Stimulated activated CD4-positive, alpha-beta T cell treated with anti-CD3 and anti-CD28 coated beads, Interleukin-4, amount 100 ng/mL, for 1 hour (primary cell): ENCODE measurements at regions not wholly inside any gene's neighbourhood (a gene's known extent, or its start where the extent isn't known, plus 50 kb on each side); places are given as distances from the start of the nearest gene placed in this dataset.
"Not testable (repeated sequence)": the region's sequence is repeated elsewhere in the genome, so short reads cannot be mapped to it uniquely, and the experiment has no call there.

Source experiments
- DNase-seq: peaks from one replicate; pipeline ENCODE4 v3.0.0-alpha.2; 2020

DNA sequence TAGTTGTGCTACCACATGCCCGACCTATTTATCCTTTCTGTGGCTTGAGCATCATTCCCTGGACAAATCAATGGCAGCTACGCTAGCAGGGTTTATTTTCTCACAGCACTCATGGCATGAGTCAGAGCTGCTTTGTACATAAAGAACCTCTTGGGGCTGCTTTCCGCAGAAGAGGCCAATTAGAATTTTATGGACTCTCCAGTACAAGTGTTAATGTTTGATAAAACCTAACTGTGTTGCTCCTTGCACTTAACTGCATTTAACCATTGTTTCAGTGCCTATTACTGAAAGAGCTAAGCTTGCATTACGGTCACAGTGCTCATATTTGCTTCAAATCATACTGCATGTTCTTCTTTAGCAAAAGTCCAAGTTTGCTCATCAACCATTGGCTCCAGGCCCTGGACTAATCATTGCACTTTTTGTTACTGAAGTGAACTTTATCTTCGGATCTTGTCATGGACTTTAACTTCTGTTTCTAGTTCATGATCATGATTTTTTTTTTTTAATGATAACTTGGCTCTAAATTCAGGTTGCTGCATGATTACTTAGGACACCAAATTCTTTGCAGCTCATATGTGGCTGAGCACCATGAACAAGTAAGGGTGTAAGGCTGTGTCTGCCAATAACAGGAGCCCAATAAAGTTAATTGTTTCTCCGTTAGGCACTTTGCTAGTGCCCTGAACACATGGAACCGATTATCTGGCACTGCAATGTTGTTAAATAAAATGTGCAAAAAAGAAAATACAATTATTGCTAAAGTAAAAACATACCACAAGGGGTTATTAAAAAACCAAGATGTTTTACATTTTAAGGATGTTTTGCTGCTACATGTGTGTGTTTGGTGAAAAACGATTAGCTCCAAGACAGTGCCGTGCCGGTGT lies 492.2 kb downstream of the KCNJ2 start:
- DNase-seq, result no peak

DNA sequence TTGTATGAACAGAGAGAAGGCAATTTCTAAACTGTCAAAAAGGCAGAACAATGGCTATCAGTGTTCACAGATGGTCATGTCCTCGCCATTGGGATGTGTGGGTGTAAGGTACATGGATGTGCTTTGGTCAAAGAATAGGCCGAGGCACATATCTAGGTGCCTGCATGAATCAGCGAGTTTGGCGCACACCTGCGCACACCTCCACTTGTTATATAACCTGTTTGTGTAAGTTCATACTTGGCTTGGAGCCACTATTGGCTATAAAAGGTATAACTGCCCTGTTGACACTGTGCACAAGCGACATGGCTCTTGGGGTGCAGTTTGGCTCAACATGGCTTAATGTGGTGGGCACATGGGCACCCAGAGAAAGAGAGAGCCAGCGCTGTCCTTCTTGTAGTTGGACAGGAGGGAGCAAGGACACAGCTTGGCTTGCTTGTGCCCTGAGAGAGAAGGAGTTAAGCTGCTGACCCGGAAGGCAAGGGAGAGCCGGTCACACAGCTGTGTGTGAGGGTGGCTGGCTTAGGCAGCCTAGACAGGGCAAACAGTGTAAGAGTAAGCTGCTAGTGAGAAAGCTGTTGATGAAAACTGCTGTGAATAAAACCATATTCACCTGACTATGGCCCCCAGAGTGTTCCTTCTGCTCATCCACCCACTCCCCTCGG lies 499.1 kb downstream of the KCNJ2 start:
- no peak for DNase-seq

DNA sequence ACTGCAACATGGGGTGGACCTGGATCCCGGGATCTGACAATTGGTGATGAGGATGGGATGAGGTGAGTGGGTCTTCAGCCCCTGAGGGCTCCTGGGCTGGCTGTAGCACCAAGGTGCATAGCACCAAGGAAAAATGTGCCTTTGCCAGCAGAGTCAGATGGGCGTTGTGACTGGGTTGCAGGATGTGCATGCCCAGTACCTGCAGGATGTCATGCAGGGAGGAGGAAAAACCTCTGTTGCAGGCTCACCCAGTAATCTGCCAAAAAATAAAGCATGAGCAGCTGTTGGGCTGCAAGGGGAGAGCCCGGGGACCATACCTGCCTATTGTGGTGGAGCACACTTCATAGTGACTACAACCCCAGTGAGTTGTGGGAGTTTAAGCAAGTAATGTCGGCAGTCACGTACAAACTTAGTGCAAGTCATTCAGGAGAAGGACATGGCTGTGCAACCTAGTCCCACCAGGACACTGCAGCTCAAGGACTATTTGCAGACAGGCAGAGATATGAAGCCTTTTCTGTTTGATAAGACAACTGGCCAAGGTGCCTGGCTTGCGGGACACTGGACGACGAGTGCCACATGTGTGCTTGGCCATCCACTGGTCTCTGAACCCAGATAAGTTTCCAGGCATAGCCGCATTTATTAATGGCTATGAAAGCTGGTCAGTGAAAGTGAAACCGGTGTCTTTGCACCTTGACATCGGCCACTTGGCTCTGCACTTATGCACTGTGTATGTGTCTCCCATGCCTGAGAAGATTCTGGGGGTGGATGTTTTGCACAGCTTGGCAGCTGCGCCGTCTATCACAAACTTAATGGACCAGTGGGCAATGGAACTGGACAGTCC lies 499.8 kb downstream of the KCNJ2 start:
- DNase-seq, result no peak

DNA sequence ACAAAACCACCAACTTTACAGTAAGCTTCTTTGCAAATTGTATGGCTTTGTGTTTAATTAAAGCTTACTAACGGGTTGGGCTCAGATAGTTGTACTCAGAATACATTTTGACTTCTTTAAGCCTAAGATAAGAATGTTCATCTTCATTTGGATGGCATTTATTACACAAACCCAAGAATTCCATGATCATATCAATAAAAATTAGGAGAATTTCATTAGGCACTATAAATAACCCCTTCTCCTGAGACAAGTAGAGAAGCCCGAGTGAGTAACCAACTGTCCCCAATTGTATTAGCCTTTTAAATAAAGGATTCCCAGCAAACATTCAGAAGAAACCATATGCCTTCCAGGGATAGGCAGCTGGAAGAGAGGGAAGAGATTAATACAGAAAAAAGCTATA lies 504.7 kb downstream of the KCNJ2 start:
- DNase-seq, result no peak

DNA sequence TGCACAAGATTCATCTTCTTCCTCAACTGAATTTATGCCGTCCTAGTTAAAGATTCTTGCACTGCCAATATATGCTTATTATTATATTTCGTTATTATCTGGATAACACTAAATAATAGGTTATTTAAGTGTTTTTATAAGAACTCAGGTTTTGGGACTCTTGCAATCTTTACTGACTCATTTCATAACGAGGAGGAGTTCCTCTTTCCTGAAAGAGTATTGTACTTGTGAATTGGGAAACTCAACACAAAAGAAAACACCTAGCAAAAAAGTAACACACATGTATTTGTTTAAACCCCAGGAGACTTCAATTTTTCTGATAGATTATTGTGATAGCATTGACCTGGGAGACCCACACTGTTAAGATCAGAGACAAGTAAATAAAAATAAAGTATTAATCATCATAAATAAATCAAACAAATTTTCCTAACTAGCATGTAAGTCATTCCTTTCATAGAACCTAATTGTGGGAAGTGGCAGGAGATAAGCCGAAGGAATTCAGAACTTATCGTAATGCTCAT lies 505.8 kb downstream of the KCNJ2 start:
- no peak for DNase-seq

DNA sequence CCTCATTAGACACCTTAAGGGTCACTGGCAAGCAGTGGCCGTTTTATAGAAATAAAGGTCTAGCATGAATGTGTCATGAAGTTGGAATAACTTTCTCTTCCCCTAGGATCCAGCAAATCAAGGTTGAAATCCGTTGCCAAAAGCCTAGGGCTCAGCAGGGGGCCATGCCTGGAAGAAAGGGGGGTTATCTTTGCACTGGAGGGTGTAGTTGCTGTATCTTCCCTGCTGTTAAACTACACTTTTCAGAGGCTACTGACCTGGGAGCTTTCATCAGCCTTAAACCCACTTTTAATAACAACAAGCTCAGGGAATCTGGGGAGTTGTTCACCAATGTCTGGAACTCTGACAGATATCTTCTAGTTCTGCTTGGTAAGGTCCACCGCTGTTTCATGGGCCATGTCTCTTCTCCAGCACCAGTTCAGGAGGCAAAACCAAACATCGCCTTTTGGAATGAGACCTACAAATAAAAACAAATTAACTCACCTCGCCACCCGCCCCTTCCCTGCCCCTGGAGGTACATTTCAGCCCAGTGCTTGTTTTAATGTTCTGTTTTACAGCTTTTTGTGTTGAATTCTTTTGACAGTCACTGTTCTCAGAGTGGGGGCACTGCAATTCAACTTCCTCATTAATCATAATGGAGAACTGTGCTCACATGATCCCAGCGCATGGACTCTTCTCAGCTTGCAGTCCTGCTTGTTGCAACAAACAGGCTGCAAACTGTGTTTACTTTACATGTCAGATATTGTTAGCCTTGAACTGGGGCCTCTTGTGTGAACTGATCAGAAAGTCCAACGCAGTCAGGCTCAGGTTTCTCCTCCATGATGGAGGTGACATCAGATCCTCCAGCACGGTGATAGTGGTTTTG lies 508.7 kb downstream of the KCNJ2 start:
- DNase-seq, result no peak

DNA sequence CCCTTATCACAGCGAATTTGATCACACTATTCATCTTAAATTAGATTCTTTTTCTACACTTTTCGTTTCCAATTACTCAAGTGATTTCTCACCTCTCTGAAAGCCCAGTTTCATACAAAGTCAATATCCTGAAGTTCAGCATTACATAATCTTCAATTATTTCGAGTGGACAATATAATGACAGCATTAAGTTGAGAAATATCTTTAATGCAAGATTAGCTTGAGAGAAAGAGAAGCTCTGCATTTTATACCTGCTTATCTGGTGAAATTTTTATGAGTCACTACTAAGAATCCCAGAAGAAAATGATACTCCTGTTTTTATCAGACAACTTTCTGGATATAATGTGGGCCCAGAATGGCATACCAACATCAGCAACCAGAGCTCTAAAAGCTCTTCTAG lies 509.6 kb downstream of the KCNJ2 start:
- no peak for DNase-seq

DNA sequence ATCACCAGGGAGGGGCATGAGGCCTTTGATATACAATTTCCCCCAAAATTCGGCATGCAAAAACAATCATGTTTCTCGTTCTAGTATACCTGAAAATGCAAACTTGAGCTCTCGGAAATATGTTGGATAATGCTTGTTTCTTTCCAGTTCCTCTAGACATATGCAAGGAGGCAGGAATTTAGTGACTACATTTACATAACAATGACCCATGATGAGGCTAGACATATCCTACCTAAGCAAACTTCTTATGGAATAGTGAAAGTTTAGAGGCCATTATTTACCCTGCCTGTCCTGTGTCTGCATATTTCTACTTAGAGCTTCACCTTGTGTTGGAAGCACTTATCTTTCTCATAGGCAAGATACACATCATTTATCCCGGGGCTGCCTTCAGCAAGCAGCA lies 514.6 kb downstream of the KCNJ2 start:
- DNase-seq, result no peak

DNA sequence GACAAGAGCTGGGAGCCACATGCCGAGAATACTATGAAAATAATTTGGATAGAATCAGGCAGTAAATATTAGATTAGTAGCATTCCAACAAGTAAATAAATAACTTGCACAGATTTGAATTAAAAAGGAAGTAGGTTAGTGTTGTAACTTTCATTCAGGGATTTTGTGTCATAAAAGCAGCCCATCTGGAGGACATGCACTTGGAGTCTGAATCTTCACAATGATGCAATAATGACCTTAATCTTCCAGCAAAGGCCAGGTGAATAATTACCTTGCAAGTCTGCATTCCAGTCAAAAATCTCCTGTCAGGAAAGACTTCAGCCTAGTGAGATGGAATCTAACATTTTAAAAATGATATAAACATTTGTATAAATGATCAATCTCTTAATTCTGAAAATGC lies 518.1 kb downstream of the KCNJ2 start:
- no peak for DNase-seq

DNA sequence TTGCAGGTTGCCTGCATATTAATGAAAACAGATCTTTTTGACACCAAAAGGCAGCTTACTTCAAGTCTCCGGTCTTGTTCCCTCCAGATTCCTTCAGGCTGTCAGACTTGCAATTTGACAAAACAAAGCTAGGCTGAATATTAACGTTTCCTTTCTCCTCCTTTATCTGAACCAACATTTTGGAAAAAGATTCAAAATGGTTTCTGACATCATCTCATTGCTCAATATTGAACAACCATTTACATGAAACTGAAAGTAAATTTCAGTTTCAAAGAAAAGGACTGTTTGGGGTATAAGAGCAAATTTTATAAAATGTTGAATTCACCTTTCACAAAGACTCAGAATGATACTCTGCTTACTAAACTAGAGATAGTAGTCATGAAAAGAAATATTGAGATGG lies 521.8 kb downstream of the KCNJ2 start:
- no peak for DNase-seq

DNA sequence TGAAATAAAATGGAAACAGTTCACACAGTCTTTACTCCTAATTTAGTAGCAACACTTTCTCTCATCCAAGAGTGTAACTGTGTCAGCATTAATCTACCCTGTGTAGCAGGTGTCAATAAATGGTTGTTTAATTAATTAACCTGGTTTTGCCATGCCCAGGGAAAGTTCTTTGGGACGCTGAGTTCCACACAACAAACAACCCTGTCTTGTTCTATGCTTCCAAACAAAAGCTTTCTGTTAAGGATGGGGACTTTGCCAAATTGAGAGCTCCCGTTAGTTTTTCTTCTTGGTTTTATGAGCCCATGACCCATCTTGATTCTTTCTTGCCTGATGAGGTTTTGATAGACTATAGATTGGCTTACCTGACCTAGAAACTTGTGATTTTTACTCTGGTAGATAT lies 530.1 kb downstream of the KCNJ2 start:
- DNase-seq, result no peak

DNA sequence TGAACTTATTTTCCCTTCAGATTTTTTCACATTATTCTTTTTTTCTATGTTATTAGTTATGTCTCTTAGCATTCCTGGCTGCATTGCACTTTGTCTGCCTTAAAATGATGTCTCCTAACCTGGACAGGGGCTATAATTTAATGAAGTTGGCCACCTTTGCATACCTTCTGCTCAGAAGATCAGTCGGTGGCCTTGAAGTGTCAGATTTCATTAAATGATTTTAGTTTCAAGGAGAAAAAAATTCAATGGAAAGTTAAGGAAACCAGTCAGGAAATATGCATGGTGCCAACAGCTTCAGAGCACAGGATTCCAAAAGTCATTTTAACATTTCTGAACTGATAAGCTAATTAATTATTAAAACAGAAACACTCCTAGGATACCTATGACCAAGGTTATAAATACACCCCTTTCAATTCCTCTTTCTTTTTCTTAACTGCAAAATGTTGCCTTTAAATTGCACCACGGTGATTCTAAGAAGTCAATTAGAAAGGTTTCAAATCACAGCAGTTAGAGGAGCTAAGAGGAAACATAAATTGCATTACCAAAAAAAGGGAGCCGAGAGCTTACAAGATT lies 533.4 kb downstream of the KCNJ2 start:
- DNase-seq, result no peak

DNA sequence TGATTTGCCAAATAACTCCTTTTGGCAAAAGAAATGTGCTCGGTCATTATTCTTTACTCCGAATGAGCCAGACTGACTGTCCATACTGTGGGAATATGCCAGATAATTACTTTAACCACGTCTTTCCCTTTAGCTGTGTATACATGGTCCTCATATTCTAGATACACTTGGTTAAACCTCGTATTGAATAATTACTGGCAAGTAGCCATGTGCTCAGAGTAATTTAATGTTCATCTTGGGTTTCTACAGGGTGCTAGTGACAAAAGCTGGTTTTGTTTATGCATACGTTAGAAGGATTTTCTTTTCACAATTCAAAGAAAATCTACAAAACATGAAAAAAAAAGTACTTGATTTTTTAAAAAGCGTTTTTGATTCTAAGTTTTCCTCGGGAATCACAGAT lies 540.3 kb downstream of the KCNJ2 start:
- no peak for DNase-seq

DNA sequence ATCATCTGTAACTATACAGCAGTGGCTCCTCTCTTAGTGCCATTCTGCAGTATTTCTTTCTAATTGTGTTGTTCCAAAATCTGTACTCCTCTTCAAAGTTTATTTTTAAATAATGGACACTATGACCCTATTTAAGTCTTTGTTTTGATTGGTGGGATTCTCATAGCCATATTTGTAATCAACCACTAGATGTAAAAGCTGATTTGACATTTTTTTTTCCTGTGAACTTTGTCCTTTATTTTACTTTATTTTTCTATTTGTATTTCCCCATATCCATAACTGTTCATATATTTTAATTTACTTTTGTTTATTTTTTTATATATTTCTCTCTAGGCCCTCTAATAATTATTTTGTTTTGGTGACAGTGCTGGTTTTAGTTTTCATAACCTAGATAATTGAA lies 544.4 kb downstream of the KCNJ2 start:
- no peak for DNase-seq

DNA sequence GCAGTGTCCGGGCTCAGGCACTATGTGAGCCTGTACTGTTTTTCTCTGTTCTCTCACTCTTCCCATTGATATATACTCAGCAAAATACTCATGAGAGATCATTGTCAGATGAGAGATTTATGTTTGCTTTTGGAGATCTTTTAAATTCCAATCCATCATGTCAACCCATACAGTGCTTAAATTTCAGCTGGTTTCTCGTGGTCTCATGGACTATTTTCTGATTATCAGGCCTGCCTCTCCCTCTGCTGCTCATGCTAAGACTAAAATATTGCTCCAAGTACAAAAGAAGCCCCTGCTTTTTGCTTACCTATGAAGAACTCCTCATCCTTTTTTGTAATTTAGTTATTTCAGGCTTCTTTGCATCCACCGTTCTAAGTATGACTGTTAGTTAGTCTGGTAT lies 547.2 kb downstream of the KCNJ2 start:
- DNase-seq, result no peak

DNA sequence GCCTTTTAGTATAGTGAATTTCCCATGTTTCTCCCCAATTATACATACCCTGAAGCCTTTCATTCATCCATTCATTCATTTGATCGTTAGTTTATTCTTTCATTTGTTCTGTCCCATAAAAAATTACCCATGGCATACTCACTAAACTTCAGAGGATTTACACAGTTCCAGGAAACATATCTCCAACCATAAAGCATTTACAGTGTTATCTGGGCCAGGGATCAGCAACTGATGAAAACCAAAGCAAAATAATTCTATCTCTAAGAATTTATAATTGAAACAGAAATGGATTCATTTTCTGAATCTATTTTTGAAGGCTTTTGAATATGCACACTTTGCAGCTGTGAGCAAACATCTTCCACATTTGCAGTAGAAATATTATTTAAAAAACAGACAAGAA lies 547.7 kb downstream of the KCNJ2 start:
- DNase-seq, result no peak

DNA sequence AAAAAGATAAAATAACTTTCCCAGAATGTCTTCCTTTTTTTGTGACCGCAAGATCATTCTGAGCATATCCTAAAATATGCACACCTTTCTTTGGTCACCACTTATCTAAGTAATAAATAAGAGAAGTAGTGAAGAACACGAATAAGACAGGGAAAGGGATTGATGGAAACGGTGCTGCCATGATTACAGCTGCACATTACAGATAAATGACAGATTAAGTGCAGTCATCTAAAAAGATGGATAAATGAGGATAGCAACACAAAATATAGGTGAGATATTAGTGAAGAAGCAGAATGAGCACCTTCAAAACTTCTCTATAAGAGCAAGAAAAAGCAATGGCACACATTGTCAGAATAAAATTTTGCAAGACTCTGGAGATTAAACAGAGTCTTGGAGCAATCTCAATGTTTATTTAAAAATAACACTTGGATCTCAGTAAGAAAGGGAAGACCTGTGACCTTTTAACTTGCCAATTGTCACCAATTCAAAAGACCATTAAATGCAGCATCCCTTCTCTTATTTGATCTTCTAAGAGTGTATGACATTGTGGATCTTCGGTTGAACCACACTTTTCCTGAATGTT lies 567.1 kb downstream of the KCNJ2 start:
- DNase-seq, result no peak

DNA sequence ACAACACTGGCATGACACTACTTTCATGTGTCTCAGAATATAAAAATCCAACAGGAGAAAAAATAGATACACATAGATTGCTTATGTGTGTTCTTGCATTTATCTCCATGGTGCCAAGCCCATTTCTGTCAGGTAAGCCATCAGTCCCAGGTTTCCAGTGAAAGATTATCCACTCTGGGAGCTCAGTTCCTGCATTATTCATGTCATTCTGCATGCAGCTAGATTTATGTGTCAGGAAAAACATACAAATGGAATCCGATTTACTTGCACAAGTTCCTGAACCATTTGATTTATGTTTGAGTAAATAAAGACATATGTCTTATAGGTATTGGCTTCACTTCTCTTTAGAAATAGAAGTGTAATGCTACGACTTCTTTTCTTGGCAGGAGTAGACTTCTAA lies 569.7 kb downstream of the KCNJ2 start:
- DNase-seq, result no peak

DNA sequence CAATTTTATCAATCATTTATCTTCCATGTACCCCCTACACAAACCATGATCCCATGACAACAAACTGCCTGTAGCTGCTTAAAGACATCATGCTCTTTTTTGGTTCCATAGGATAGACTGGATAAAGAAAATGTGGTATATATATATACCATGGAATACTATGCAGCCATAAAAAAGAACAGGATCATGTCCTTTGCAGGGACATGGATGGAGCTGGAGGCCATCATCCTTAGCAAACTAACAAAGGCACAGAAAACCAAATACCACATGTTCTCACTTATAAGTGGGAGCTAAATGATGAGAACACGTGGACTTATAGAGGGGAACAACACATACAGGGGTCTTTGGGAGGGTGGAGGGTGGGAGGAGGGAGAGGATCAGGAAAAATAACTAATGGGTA lies 577.2 kb downstream of the KCNJ2 start:
- DNase-seq, result not testable (repeated sequence)

DNA sequence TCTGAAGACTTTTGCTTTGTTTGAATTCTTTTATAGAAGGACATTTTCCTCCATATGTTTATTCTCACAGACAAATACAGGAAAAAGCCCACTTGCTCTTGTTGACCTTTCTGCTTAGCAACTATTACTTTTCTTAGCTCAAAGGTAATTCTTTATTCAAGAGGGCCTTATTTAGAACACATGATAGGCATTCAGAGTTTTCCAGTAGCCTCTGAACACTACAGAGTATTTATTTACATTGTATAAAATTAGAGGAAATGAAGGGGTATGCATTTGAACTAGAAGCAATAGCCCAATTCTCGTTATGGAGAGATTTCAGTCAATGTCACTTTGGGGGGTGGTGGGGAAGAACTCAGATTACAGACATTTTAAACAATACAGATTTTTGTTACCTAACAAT lies 581.7 kb downstream of the KCNJ2 start:
- no peak for DNase-seq

DNA sequence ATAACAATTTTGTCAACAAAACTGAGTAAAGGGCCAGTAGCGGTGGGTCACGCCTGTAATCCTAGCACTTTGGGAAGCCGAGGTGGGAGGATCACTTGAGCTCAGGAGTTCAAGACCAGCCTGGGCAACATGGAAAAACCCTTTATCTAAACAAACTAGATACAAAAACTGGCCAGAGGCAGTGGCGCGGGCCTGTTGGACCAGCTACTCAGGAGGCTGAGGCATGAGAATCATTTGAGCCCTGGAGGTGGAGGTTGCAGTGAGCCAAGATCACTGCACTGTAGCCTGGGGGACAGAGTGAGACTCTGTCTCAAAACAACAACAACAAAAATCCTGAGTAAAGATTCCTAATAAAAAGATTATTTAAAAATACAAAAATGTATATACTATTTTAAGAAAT lies 583.1 kb downstream of the KCNJ2 start:
- not testable (repeated sequence) for DNase-seq
